Neural cell (in vitro differentiated cells): ENCODE measurements at regions not wholly inside any gene's neighbourhood (a gene's known extent, or its start where the extent isn't known, plus 50 kb on each side); places are given as distances from the start of the nearest gene placed in this dataset.
"Not testable (repeated sequence)": the region's sequence is repeated elsewhere in the genome, so short reads cannot be mapped to it uniquely, and the experiment has no call there.

ENCODE experiments used
- H2AFZ ChIP-seq: fragments of 200-600, 300-800 bp; sonication (generic), shearing (Covaris generic); 2 replicates; pipeline ENCODE4 v1.6.0; 2014; ENCODE audit warnings: low read depth, mild to moderate bottlenecking, antibody characterized with exemption, low read length, moderate library complexity
- H3F3A ChIP-seq: fragments of 200-600 bp; shearing (Covaris generic); 2 replicates; pipeline ENCODE4 v1.6.1; 2016; ENCODE audit warnings: mild to moderate bottlenecking, moderate library complexity, mixed read lengths, antibody characterized with exemption, low read length; ENCODE audit not compliant: insufficient read depth, poor library complexity, severe bottlenecking
- H3K27ac ChIP-seq: fragments of 200-600, 300-800 bp; sonication (generic), shearing (Covaris generic); 2 replicates; pipeline ENCODE4 v1.5.1; 2014; ENCODE audit warnings: mild to moderate bottlenecking, low read length, moderate library complexity
- H3K27me3 ChIP-seq: fragments of 300-800, 200-600 bp; sonication (generic), shearing (Covaris generic); 2 replicates; pipeline ENCODE4 v1.6.0; 2014; ENCODE audit warnings: mild to moderate bottlenecking, low read depth, low read length, moderate library complexity; ENCODE audit not compliant: insufficient read depth
- H3K36me3 ChIP-seq: fragments of 300-800, 200-600 bp; sonication (generic), shearing (Covaris generic); 2 replicates; pipeline ENCODE4 v1.5.1; 2014; ENCODE audit warnings: mild to moderate bottlenecking, antibody characterized with exemption, low read length, moderate library complexity; ENCODE audit not compliant: insufficient read depth
- H3K4me2 ChIP-seq: fragments of 300-800, 200-600 bp; sonication (generic), shearing (Covaris generic); 2 replicates; pipeline ENCODE4 v1.6.0; 2014; ENCODE audit warnings: mild to moderate bottlenecking, low read length
- H3K4me3 ChIP-seq: fragments of 300-800, 200-600 bp; sonication (generic), shearing (Covaris generic); 2 replicates; pipeline ENCODE4 v1.5.1; 2014; ENCODE audit warnings: mild to moderate bottlenecking, low read length, moderate library complexity
- H3K79me2 ChIP-seq: fragments of 200-600 bp; shearing (Covaris generic); replicated peaks from 2 replicates; pipeline ENCODE4 v1.6.0; 2014; ENCODE audit warnings: mild to moderate bottlenecking, low read length, moderate library complexity; ENCODE audit not compliant: insufficient read depth
- H3K9ac ChIP-seq: fragments of 300-800, 200-600 bp; sonication (generic), shearing (Covaris generic); 2 replicates; pipeline ENCODE4 v1.6.1; 2016; ENCODE audit warnings: mild to moderate bottlenecking, low read length, mixed read lengths
- H3K9me2 ChIP-seq: fragments of 200-600 bp; shearing (Covaris generic); 2 replicates; pipeline ENCODE4 v1.6.1; 2016; ENCODE audit warnings: mild to moderate bottlenecking, low read length, mixed read lengths; ENCODE audit not compliant: insufficient read depth
- H3K9me3 ChIP-seq: fragments of 200-600, 300-800 bp; sonication (generic), shearing (Covaris generic); 2 replicates; pipeline ENCODE4 v1.6.1; 2016; ENCODE audit warnings: mild to moderate bottlenecking, mixed run types, low read length, moderate library complexity, mixed read lengths
- H4K20me1 ChIP-seq: fragments of 200-600 bp; shearing (Covaris generic); 2 replicates; pipeline ENCODE4 v1.6.1; 2016; ENCODE audit warnings: mild to moderate bottlenecking, mixed run types; ENCODE audit not compliant: insufficient read depth
- EP300 ChIP-seq: fragments of 450-650 bp; conservative IDR thresholded peaks from 2 replicates; pipeline ENCODE4 v1.6.1; 2014; ENCODE audit warnings: antibody characterized with exemption, mild to moderate bottlenecking, moderate library complexity; ENCODE audit not compliant: poor library complexity, severe bottlenecking
- MXI1 ChIP-seq: fragments of 450-650 bp; conservative IDR thresholded peaks from 2 replicates; pipeline ENCODE4 v1.6.1; 2014; ENCODE audit warnings: antibody characterized with exemption, mild to moderate bottlenecking; ENCODE audit not compliant: poor library complexity, severe bottlenecking
- RAD21 ChIP-seq: fragments of 450-650 bp; conservative IDR thresholded peaks from 2 replicates; pipeline ENCODE4 v1.6.1; 2014; ENCODE audit warnings: antibody characterized with exemption, mild to moderate bottlenecking, moderate library complexity
- TF ChIP-seq, protein P1 (sequence below): fragments of 450-650 bp; IDR thresholded peaks from 2 replicates; pipeline ENCODE4 v1.5.1; 2014; ENCODE audit warnings: antibody characterized with exemption, mild to moderate bottlenecking, moderate library complexity; ENCODE audit not compliant: poor library complexity, severe bottlenecking
- TF ChIP-seq, protein P2 (sequence below): IDR thresholded peaks from 2 replicates; pipeline ENCODE4 v1.6.1; 2012; ENCODE audit warnings: borderline replicate concordance

GRCh38 chrX:140132937-140133336 lies 167.6 kb upstream of the CXorf66 start:
- no peak overlapping the region for H2AFZ ChIP-seq
- no peak overlapping the region for H3K4me2 ChIP-seq
- no peaks in the 10 kb centered on the region for H3K79me2 ChIP-seq
- H3F3A ChIP-seq = no peaks in the 10 kb centered on the region
- H3K4me3 ChIP-seq = no peak overlapping the region
- no peaks in the 10 kb centered on the region for H3K27me3 ChIP-seq
- no peak overlapping the region for H3K9ac ChIP-seq
- no peaks in the 10 kb centered on the region for H3K9me3 ChIP-seq
- H3K9me2 ChIP-seq = no peaks in the 10 kb centered on the region
- no peak overlapping the region for H3K27ac ChIP-seq
- H4K20me1 ChIP-seq = no peaks in the 10 kb centered on the region
- TF ChIP-seq RAD21 = no peak
- no peaks in the 10 kb centered on the region for H3K36me3 ChIP-seq

DNA sequence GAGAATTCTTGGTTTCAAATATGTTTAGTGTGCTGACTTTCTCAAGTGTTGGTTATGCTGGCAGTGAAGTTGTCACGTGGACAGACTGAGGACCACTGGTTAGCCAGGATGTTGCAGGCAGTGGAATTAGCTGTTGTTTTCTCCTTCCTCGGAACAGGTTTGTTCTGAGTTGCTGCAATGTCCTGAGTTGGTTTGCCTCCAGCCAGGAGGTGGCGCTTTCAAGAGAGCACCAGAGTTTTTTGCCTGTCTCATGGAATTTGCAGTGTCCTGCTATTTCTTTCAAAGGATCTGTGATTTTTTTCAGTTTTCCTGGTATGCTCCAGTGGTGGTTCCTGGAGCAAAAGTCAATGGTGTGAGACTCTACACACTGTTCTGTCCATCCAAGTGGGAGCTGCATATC lies 158.1 kb upstream of the CXorf66 start:
- Histone ChIP-seq H3K36me3 (no peaks in the 10 kb centered on the region), H2AFZ (no peak overlapping the region), H3F3A (no peaks in the 10 kb centered on the region), H3K9me3 (no peaks in the 10 kb centered on the region), H3K9ac (no peak overlapping the region), H3K4me3 (no peak overlapping the region), H3K27me3 (no peaks in the 10 kb centered on the region), H3K79me2 (no peaks in the 10 kb centered on the region), H3K27ac (no peak overlapping the region), H4K20me1 (no peaks in the 10 kb centered on the region), H3K4me2 (no peak overlapping the region), H3K9me2 (no peaks in the 10 kb centered on the region)
- no peak for TF ChIP-seq RAD21
- no peak for TF ChIP-seq EP300

DNA sequence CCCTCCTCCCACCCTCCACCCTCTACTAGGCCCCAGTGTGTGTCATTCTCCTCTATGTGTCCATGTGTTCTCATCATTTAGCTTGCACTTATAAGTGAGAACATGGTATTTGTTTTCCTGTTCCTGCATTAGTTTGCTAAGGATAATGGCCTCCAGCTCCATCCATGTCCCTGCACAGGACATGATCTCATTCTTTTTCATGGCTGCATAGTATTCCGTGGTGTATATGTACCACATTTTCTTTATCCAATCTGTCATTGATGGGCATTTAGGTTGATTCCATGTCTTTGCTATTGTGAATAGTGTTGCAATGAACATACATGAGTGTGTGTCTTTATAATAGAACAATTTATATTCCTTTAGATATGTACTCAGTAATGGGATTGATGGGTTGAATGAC lies 148.7 kb upstream of the CXorf66 start:
- H2AFZ ChIP-seq, H3K9me2 ChIP-seq, H3K79me2 ChIP-seq, H3K27ac ChIP-seq, H3K9me3 ChIP-seq, H4K20me1 ChIP-seq, H3K36me3 ChIP-seq, H3K27me3 ChIP-seq, H3K9ac ChIP-seq, H3K4me2 ChIP-seq, H3K4me3 ChIP-seq, H3F3A ChIP-seq: not testable (repeated sequence)

GRCh38 chrX:140110081-140110650 lies 144.8 kb upstream of the CXorf66 start:
- no peaks in the 10 kb centered on the region for H3K9me2 ChIP-seq
- H3K9me3 ChIP-seq = no peaks in the 10 kb centered on the region
- no peaks in the 10 kb centered on the region for H4K20me1 ChIP-seq
- no peak overlapping the region for H3K4me3 ChIP-seq
- no peak overlapping the region for H3K4me2 ChIP-seq
- H3K36me3 ChIP-seq = no peaks in the 10 kb centered on the region
- no peak overlapping the region for H2AFZ ChIP-seq
- no peaks in the 10 kb centered on the region for H3K27me3 ChIP-seq
- H3F3A ChIP-seq = no peaks in the 10 kb centered on the region
- H3K79me2 ChIP-seq = no peaks in the 10 kb centered on the region
- H3K9ac ChIP-seq = no peak overlapping the region
- TF ChIP-seq, protein P1, sequence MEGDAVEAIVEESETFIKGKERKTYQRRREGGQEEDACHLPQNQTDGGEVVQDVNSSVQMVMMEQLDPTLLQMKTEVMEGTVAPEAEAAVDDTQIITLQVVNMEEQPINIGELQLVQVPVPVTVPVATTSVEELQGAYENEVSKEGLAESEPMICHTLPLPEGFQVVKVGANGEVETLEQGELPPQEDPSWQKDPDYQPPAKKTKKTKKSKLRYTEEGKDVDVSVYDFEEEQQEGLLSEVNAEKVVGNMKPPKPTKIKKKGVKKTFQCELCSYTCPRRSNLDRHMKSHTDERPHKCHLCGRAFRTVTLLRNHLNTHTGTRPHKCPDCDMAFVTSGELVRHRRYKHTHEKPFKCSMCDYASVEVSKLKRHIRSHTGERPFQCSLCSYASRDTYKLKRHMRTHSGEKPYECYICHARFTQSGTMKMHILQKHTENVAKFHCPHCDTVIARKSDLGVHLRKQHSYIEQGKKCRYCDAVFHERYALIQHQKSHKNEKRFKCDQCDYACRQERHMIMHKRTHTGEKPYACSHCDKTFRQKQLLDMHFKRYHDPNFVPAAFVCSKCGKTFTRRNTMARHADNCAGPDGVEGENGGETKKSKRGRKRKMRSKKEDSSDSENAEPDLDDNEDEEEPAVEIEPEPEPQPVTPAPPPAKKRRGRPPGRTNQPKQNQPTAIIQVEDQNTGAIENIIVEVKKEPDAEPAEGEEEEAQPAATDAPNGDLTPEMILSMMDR = no peak
- TF ChIP-seq MXI1 = no peak
- TF ChIP-seq, protein P2, sequence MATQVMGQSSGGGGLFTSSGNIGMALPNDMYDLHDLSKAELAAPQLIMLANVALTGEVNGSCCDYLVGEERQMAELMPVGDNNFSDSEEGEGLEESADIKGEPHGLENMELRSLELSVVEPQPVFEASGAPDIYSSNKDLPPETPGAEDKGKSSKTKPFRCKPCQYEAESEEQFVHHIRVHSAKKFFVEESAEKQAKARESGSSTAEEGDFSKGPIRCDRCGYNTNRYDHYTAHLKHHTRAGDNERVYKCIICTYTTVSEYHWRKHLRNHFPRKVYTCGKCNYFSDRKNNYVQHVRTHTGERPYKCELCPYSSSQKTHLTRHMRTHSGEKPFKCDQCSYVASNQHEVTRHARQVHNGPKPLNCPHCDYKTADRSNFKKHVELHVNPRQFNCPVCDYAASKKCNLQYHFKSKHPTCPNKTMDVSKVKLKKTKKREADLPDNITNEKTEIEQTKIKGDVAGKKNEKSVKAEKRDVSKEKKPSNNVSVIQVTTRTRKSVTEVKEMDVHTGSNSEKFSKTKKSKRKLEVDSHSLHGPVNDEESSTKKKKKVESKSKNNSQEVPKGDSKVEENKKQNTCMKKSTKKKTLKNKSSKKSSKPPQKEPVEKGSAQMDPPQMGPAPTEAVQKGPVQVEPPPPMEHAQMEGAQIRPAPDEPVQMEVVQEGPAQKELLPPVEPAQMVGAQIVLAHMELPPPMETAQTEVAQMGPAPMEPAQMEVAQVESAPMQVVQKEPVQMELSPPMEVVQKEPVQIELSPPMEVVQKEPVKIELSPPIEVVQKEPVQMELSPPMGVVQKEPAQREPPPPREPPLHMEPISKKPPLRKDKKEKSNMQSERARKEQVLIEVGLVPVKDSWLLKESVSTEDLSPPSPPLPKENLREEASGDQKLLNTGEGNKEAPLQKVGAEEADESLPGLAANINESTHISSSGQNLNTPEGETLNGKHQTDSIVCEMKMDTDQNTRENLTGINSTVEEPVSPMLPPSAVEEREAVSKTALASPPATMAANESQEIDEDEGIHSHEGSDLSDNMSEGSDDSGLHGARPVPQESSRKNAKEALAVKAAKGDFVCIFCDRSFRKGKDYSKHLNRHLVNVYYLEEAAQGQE = no peak
- no peak overlapping the region for H3K27ac ChIP-seq
